ENCODE measurements at regions not wholly inside any gene's neighbourhood (a gene's known extent, or its start where the extent isn't known, plus 50 kb on each side); places are given as distances from the start of the nearest gene placed in this dataset.

DNA sequence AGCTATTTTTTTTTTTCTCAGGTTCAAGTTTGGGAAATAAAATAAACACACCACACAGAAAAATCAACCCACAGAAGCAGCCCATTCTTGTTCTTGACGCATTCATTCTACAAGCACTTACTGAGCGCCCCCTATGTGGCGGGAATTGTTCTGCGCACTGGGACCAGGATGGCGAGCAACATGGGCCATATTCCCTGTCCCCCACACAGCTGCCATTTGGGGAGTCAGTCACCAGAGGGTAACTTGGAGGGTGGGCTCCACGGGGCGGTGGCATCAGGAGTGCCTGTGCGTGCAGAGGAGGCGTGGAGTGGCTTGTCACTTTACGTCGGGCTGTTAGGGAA lies 185.0 kb upstream of the PDE10A start:
- TF ChIP-seq, protein P1, sequence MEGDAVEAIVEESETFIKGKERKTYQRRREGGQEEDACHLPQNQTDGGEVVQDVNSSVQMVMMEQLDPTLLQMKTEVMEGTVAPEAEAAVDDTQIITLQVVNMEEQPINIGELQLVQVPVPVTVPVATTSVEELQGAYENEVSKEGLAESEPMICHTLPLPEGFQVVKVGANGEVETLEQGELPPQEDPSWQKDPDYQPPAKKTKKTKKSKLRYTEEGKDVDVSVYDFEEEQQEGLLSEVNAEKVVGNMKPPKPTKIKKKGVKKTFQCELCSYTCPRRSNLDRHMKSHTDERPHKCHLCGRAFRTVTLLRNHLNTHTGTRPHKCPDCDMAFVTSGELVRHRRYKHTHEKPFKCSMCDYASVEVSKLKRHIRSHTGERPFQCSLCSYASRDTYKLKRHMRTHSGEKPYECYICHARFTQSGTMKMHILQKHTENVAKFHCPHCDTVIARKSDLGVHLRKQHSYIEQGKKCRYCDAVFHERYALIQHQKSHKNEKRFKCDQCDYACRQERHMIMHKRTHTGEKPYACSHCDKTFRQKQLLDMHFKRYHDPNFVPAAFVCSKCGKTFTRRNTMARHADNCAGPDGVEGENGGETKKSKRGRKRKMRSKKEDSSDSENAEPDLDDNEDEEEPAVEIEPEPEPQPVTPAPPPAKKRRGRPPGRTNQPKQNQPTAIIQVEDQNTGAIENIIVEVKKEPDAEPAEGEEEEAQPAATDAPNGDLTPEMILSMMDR (IDR thresholded peaks at IDR 0.05; ENCODE audit: low read depth, low read length, missing input control) = no peak
- TF ChIP-seq GABPA (IDR thresholded peaks at IDR 0.05 in 1 of 2, conservative IDR thresholded peaks at IDR 0.05 in 1 of 2) (no peak), RAD21 (IDR thresholded peaks at IDR 0.05) (no peak), SP1 (IDR thresholded peaks at IDR 0.05) (no peak), YY1 (IDR thresholded peaks at IDR 0.05) (no peak), EGR1 (IDR thresholded peaks at IDR 0.05; ENCODE audit: low read depth in 2 of 2) (no peak)
- TF ChIP-seq, protein P2, sequence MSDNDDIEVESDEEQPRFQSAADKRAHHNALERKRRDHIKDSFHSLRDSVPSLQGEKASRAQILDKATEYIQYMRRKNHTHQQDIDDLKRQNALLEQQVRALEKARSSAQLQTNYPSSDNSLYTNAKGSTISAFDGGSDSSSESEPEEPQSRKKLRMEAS (IDR thresholded peaks at IDR 0.05) = no peak
